Erythroblast (primary cell): ENCODE measurements at regions not wholly inside any gene's neighbourhood (a gene's known extent, or its start where the extent isn't known, plus 50 kb on each side); places are given as distances from the start of the nearest gene placed in this dataset.

Source experiments
- DNase-seq, 2 experiments: peaks; one replicate each; lab custom pipeline; 2025; lab: John Stamatoyannopoulos, UW
- GATA1 ChIP-seq: IDR thresholded peaks from 2 replicates; pipeline ENCODE4 v1.6.1; 2011; ENCODE audit warnings: low read depth, mild to moderate bottlenecking, control low read depth, low read length, moderate library complexity
- POLR2A ChIP-seq: IDR thresholded peaks from 2 replicates; pipeline ENCODE4 v1.6.1; 2011; ENCODE audit warnings: mild to moderate bottlenecking, low read length

DNA sequence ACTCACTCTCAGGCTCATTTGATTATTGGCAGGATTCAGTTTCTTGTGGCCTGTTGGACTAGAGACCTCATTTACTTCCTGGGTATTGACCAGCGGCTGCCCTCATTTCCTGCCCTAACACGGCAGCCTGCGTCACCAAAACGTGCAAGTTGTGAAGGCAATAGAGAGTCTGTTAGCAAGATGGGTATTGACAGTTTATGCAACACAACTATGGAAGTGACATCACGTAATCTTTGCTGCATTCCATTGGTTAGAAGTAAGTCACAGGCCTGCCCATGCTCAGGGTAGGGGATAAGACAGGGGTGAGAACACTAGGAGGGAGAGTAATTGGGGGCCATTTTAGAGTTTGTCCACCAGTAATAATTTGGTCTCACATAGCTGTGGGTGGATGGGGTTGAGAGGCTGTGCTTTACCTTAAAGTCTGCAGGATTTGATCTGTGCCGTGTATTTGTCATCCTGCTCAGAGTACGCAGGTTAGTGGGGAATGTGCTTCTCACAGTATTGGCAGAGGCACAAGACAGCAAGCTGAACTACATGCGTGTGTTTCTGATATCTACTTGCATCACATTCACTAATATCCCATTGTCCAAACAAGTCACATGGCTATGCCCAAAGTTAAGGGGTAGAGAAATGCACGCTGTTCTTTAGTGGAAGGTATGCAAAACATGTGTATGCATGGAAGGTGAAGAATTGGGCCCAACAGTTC, 83.3 kb downstream of the EDEM1 start:
- no peak for DNase-seq
- TF ChIP-seq POLR2A (no peak), GATA1 (no peak)

GRCh38 chr3:5271372-5271683, 83.8 kb downstream of the EDEM1 start:
- TF ChIP-seq GATA1 (no peak), POLR2A (no peak)
- no peak for DNase-seq

GRCh38 chr3:5272387-5272786, 84.9 kb downstream of the EDEM1 start:
- no peak for DNase-seq
- TF ChIP-seq GATA1 (no peak), POLR2A (no peak)

DNA sequence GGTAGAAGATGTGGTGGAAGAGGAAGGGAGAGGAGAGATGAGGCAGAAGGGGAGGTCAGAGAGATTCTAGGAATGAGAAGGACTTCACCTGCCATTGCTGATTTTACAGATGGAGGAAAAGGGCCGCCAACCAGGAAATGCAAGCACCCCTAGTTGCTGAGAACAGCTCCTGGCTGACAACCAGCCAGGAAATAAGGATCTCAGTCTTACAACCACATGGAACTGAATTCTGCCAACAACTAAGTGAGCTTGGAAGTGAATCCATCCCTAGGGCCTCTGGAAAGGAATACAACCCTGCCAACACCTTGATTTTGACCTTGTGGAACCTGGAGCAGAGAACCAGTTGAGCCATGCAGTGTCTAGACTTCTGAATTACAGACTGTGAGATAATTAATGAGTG, 86.6 kb downstream of the EDEM1 start:
- TF ChIP-seq GATA1 (no peak), POLR2A (no peak)
- DNase-seq: no peak

DNA sequence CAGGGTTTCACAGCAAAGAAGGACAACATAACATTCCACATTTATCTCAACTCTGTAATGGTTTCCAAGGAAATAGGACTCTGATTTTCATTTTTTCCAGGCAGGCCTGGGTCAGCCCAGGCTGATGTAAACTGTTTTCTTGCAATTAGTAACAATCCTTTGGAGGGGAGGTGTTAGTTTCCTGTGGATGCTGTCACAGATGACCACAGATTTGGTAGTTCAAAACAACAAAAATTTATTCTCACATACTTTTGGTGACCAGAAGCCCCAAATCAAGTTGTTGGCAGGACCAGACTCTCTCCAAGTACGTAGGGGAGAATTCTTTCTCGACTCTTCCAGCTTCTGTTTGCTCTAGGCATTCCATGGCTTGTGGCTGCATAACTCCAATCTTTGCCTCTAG, 88.0 kb downstream of the EDEM1 start:
- TF ChIP-seq POLR2A (no peak), GATA1 (no peak)
- no peak for DNase-seq

GRCh38 chr3:5276934-5277333, 89.4 kb downstream of the EDEM1 start:
- no peak for DNase-seq
- TF ChIP-seq GATA1: no peak
- TF ChIP-seq POLR2A: no peak

DNA sequence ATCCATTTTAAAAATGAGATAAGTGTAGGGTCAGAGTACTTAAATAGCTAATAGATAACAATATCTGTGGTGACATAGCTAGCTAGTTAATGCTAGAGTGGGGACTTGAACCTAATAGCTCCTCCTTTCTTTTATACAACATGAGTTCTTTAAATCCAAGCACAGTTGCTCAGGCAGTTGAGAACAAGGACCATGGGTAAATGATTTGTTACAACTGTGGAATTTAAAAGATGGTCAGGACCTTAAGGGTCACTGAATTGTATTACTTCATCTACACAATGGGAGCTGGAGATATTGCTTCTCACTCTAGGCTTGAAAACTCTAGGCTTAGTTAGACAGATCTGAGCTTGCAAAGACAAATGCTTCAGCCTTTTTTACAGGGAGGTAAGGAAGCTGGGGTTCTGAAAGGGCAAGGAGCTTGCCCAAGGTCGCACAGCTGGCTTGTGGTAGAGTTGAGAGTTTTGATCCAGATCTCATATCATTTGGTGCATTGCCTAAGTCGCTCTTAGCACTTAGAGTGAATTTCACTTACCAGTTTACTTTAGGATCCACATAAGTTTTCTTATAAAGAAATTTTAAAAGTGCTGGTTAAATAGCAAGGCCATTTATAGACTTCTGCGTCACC, 90.2 kb downstream of the EDEM1 start:
- no peak for DNase-seq
- no peak for TF ChIP-seq GATA1
- TF ChIP-seq POLR2A: no peak

DNA sequence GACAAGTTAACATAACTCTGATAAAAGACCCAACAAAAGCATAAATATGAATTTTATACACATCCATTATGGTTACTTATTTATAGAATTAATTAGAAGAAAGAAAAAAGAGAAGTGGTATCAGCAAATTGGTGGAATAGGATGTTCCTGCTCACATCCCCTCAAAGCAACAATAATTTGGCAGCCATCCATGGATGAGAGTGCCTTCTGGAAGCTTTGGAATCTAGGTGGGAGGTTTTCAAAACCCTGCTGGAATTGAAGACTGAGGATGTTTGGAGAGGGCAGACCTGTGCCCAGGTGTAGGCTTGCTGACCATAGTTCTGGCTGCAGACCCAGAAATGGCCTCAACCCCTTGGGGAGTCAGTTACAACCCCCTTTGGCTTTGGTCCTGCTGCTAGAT, 91.2 kb downstream of the EDEM1 start:
- DNase-seq: no peak
- no peak for TF ChIP-seq GATA1

- DNase-seq: no peak
- TF ChIP-seq GATA1: no peak
- TF ChIP-seq POLR2A: no peak
Observed at GRCh38 chr3:5282703-5283102, 95.2 kb downstream of the EDEM1 start.

GRCh38 chr3:5285439-5285838, 97.9 kb downstream of the EDEM1 start:
- no peak for DNase-seq
- no peak for TF ChIP-seq POLR2A
- TF ChIP-seq GATA1: no peak

GRCh38 chr3:5290915-5291314, 103.4 kb downstream of the EDEM1 start:
- DNase-seq: no peak
- TF ChIP-seq GATA1: no peak
- no peak for TF ChIP-seq POLR2A

DNA sequence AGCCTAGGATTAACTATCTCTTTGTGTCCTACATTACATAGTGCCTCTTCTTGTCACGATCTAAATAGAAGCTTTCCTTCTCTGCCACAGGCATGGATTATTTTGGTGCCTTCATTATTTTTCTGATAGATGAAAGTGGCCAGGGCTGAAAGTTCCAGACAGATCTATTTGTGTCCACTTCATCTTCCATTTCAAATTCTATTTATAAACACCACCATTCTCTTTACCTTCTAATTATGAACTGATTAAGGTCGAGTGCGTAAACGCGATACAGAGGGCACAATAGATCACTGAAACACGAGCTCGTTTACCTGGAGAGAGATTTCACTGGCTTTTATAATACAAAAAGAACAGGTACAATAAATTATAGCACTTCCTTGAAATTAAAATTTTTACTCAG, 105.0 kb downstream of the EDEM1 start:
- DNase-seq: no peak
- TF ChIP-seq GATA1 (no peak), POLR2A (no peak)

GRCh38 chr3:5293207-5293606, 105.7 kb downstream of the EDEM1 start:
- TF ChIP-seq POLR2A (no peak), GATA1 (no peak)
- no peak for DNase-seq

- no peak for DNase-seq
- TF ChIP-seq GATA1: no peak
- TF ChIP-seq POLR2A: no peak
Observed at GRCh38 chr3:5294356-5294755, 106.8 kb downstream of the EDEM1 start.

- TF ChIP-seq GATA1 (no peak), POLR2A (no peak)
- DNase-seq: no peak
Observed at GRCh38 chr3:5295191-5295690, 107.7 kb downstream of the EDEM1 start.
